ENCODE measurements at regions not wholly inside any gene's neighbourhood (a gene's known extent, or its start where the extent isn't known, plus 50 kb on each side); places are given as distances from the start of the nearest gene placed in this dataset.

DNA sequence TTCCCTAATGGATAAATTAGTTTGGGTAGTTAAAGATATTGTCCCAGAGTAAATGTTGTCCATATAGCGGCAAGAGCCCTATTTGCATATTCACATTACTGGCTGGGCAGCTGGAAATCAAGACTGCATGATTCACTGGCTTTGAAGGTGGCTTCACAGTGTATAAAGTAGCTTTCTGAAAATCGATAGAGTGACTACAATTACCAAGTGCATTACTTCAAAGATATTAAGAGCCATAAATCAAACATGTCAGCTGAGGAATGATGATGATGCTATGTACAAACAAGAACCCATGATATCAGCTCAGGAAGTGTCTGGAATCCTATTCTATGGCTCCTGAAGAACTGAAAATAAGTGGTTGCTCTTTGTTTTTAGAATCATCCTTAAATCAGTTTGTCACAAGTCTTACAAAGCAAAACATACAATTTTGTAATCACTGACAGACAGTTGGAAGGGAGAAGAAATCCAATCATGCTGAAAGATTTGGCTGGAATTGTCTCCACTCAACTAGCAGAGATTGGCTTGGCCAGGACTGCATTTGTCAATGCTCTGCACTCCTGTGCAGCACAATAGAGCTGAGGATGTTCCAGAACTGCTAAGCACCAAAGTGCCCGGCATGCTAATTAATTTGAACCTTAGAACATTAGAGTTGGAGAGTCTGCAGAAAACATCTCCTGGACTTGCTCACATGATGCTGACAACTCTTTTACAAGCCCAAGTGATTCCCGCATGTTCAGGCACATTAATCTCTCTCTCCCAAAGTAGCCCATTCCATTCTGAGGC lies 77.9 kb upstream of the B3GAT2 start:
- ATAC-seq (no peak), DNase-seq (no peak)
- no peak for TF ChIP-seq POLR2A (IDR thresholded peaks at IDR 0.05)
- TF ChIP-seq, protein P1, sequence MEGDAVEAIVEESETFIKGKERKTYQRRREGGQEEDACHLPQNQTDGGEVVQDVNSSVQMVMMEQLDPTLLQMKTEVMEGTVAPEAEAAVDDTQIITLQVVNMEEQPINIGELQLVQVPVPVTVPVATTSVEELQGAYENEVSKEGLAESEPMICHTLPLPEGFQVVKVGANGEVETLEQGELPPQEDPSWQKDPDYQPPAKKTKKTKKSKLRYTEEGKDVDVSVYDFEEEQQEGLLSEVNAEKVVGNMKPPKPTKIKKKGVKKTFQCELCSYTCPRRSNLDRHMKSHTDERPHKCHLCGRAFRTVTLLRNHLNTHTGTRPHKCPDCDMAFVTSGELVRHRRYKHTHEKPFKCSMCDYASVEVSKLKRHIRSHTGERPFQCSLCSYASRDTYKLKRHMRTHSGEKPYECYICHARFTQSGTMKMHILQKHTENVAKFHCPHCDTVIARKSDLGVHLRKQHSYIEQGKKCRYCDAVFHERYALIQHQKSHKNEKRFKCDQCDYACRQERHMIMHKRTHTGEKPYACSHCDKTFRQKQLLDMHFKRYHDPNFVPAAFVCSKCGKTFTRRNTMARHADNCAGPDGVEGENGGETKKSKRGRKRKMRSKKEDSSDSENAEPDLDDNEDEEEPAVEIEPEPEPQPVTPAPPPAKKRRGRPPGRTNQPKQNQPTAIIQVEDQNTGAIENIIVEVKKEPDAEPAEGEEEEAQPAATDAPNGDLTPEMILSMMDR (IDR thresholded peaks at IDR 0.05): no peak
- no peaks in the 10 kb centered on the region for H3K4me1 ChIP-seq
- H3K27ac ChIP-seq: no peak overlapping the region
- H3K27me3 ChIP-seq: no peaks in the 10 kb centered on the region
- no peak overlapping the region for H3K4me3 ChIP-seq
- no peaks in the 10 kb centered on the region for H3K9me3 ChIP-seq
- intact Hi-C loops (cut with DNase I): no loop called here
- H3K36me3 ChIP-seq (replicated peaks in 1 of 2; ENCODE audit: insufficient read depth in 1 of 2, low read depth in 2 of 2): no peaks in the 10 kb centered on the region
- WGBS, 2 donors: 44 to 59% methylated on average over 4 of the region's 4 CpGs

DNA sequence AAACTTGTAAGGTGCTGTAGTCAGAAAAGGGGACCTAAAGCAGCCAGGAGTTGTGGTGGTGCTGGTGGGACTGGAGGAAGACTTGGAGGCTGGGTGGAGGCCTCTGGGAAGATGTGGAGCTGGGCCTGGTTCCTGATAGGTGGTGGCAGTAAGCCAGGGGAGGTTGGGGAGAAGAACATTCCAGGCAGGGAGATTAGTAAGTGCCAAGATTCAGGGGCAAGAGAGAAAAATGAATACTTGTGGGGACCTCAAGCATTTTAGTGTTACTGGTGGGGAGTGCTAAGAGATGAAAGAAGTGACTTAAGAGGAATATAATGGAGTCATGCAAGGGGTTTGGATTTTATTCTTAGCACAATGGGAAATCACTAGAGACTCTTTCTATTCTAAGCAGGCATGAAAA lies 79.0 kb upstream of the B3GAT2 start:
- TF ChIP-seq POLR2A (IDR thresholded peaks at IDR 0.05): no peak
- TF ChIP-seq, protein P1 (IDR thresholded peaks at IDR 0.05): no peak
- no peaks in the 10 kb centered on the region for H3K4me1 ChIP-seq
- no peak for ATAC-seq
- no peaks in the 10 kb centered on the region for H3K36me3 ChIP-seq (replicated peaks in 1 of 2; ENCODE audit: insufficient read depth in 1 of 2, low read depth in 2 of 2)
- DNase-seq: no peak
- no peaks in the 10 kb centered on the region for H3K9me3 ChIP-seq
- intact Hi-C loops (cut with DNase I): no loop called here
- no peak overlapping the region for H3K27ac ChIP-seq
- no peaks in the 10 kb centered on the region for H3K27me3 ChIP-seq
- no peak overlapping the region for H3K4me3 ChIP-seq

DNA sequence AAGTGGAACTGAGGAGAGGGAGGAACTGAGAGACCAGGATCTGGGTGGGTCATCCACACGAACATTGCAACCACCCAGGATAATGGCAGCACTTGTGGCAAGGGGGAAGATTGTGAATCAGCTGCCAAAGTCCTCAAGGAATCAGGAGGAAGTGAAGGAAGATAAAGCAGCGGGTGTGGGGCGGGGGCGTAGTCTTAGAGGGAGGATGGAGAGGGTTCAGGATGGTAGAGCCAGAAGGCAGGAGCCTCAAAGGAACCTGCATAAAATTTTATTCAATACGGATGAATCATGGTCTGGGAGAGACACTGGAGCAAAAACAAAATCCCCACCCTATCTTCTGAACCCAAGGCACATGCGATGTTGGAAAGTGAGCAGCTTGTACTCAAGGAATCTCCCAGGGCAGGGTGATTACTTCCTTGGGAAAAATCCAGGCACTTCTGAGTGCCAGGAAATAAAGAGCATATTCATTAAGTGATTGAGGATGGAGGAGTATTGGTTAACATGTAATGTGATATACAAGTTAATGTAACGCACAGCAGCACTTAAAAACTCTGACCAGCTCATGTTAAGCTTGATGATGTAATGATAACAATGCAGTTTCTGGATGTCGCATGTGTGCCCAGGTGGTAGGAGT lies 82.0 kb upstream of the B3GAT2 start:
- H3K27me3 ChIP-seq: no peaks in the 10 kb centered on the region
- H3K9me3 ChIP-seq: no peaks in the 10 kb centered on the region
- 59 to 63% methylated on average over 8 of the region's 8 CpGs for WGBS, 2 donors
- DNase-seq (no peak), ATAC-seq (no peak)
- H3K36me3 ChIP-seq (replicated peaks in 1 of 2; ENCODE audit: insufficient read depth in 1 of 2, low read depth in 2 of 2): no peaks in the 10 kb centered on the region
- intact Hi-C loops (cut with DNase I): no loop called here
- no peak overlapping the region for H3K27ac ChIP-seq
- H3K4me1 ChIP-seq: no peaks in the 10 kb centered on the region
- no peak for TF ChIP-seq POLR2A (IDR thresholded peaks at IDR 0.05)
- TF ChIP-seq, protein P1 (IDR thresholded peaks at IDR 0.05): no peak
- no peak overlapping the region for H3K4me3 ChIP-seq

DNA sequence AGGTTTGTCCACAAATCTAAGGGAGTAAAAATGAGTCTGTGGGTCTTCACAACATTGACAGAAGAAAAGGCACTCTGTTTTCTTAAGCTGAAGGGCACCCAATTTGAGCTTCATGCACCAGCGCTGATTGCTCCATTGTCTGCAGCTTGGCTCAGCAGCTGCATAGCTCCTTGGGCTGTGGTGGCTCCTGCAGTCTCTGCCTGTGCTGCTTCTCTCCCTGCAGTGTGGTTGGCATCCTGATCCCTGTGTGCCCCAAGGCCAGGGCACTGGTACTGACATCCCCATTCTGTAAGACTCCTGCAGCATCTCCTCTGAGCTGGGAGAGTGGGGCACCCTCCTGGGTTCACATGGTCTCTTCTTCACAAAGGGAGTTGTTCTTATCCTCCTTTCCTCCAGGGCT lies 83.2 kb upstream of the B3GAT2 start:
- DNase-seq (no peak), ATAC-seq (no peak)
- TF ChIP-seq, protein P1 (IDR thresholded peaks at IDR 0.05): no peak
- TF ChIP-seq POLR2A (IDR thresholded peaks at IDR 0.05): no peak
- no peaks in the 10 kb centered on the region for H3K4me1 ChIP-seq
- intact Hi-C loops (cut with DNase I): no loop called here
- H3K4me3 ChIP-seq: no peak overlapping the region
- H3K36me3 ChIP-seq (replicated peaks in 1 of 2; ENCODE audit: insufficient read depth in 1 of 2, low read depth in 2 of 2): no peaks in the 10 kb centered on the region
- 50 to 54% methylated on average over 1 of the region's 1 CpG for WGBS, 2 donors
- H3K27ac ChIP-seq: no peak overlapping the region
- H3K27me3 ChIP-seq: no peaks in the 10 kb centered on the region
- H3K9me3 ChIP-seq: no peaks in the 10 kb centered on the region

DNA sequence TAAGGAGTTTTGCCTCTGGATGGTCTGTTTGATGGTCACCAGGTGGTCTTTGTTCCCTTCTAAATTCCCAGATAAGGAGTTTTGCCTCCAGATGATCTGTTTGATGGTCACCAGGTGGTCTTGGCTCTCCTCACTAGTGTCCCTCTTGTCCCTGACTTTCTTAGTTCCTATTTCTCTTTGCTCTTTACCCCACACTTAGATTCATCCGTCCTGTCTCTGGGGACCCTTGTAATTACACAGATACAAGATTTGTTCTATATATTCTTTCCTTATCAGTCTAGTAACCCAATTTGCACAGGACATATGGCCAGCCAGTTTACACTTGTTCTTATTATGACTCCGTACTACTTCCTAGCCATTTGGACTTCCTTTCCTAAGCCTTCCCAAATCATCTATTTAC lies 84.0 kb upstream of the B3GAT2 start:
- Histone ChIP-seq H3K36me3 (replicated peaks in 1 of 2; ENCODE audit: insufficient read depth in 1 of 2, low read depth in 2 of 2) (no peaks in the 10 kb centered on the region), H3K4me1 (no peaks in the 10 kb centered on the region), H3K9me3 (no peaks in the 10 kb centered on the region), H3K27ac (no peak overlapping the region), H3K27me3 (no peaks in the 10 kb centered on the region), H3K4me3 (no peak overlapping the region)
- intact Hi-C loops (cut with DNase I): no loop called here
- DNase-seq (no peak), ATAC-seq (no peak)
- 31 to 55% methylated on average over 2 of the region's 2 CpGs for WGBS, 2 donors
- TF ChIP-seq, protein P1 (IDR thresholded peaks at IDR 0.05): no peak
- TF ChIP-seq POLR2A (IDR thresholded peaks at IDR 0.05): no peak

All from body of pancreas (tissue), 4 donors.